K562 (cell line): ENCODE measurements at regions not wholly inside any gene's neighbourhood (a gene's known extent, or its start where the extent isn't known, plus 50 kb on each side); places are given as distances from the start of the nearest gene placed in this dataset.

ENCODE experiments used
- ATAC-seq: fragments of 200-7000 bp; cut with Tn5 transposase; 3 replicates; pipeline ENCODE4 v1.9.1; 2020; ENCODE audit warnings: moderate library complexity
- BruUV-seq: library from RNA; stranded (reverse); fragments of 400-500 nt; replicated peaks from 2 replicates; lab custom pipeline; 2021; lab: Mats Ljungman, UMichigan
- CTCF ChIA-PET: fragments of 300-600 bp; formaldehyde crosslinking; extraction: SDS; loops from one replicate; lab custom pipeline; 2021; ENCODE audit warnings: low intra/inter-chr PET ratio; lab: Yijun Ruan, JAX
- POLR2A ChIA-PET: fragments of 300-600, 350-650 bp; sonication (Branson Sonifier 250); formaldehyde crosslinking; extraction: SDS; loops from one replicate; lab custom pipeline; 2021; ENCODE audit warnings: antibody characterized with exemption, inconsistent platforms; lab: Yijun Ruan, JAX
- DNase-seq, 4 experiments: peaks; one replicate each; pipeline versions ENCODE4 v3.0.0 to v3.0.0-alpha.2; 2011 to 2018; ENCODE audit warnings: low spot score in 3 of 4, mixed read lengths in 3 of 4; ENCODE audit errors: extremely low read depth in 1 of 4
- FAIRE-seq: peaks from 2 replicates; lab custom pipeline; 2011; peaks lifted over from hg19 to GRCh38; lab: Jason Lieb, UNC
- H2AFZ ChIP-seq: 2 replicates; pipeline ENCODE4 v1.6.0; 2011; ENCODE audit warnings: low read depth, low read length, control low read depth, inconsistent platforms
- H3K27ac ChIP-seq: fragments of 200-600 bp; 3 replicates; pipeline ENCODE4 v1.8.0; 2011; ENCODE audit warnings: low read depth, mild to moderate bottlenecking, control low read depth, inconsistent platforms, low read length, moderate library complexity, mixed read lengths; ENCODE audit errors: extremely low read depth
- H3K27me3 ChIP-seq, 2 experiments: fragments of 300-600 bp in 1 of 2; 2 replicates in 1 of 2; 3 replicates in 1 of 2; pipeline versions ENCODE4 v1.6.0 to v1.8.0; 2011; ENCODE audit warnings: inconsistent platforms in 2 of 2, low read length in 2 of 2, mild to moderate bottlenecking in 1 of 2, mixed read lengths in 1 of 2, moderate library complexity in 1 of 2; ENCODE audit not compliant: control insufficient read depth in 2 of 2, insufficient read depth in 2 of 2
- H3K36me3 ChIP-seq: fragments of 300-600 bp; 3 replicates; pipeline ENCODE4 v1.8.0; 2011; ENCODE audit warnings: mild to moderate bottlenecking, low read length, inconsistent platforms; ENCODE audit not compliant: control insufficient read depth, insufficient read depth
- H3K4me1 ChIP-seq, 2 experiments: fragments of 200-600 bp in 1 of 2; replicated peaks in 1 of 2; 2 replicates in 1 of 2; 3 replicates in 1 of 2; pipeline versions ENCODE4 v1.5.1 to v1.8.0; 2011; ENCODE audit warnings: inconsistent platforms in 2 of 2, low read length in 2 of 2, mild to moderate bottlenecking in 1 of 2, mixed read lengths in 1 of 2, moderate library complexity in 1 of 2; ENCODE audit not compliant: control insufficient read depth in 2 of 2, insufficient read depth in 2 of 2
- H3K4me2 ChIP-seq: 2 replicates; pipeline ENCODE4 v1.6.1; 2011; ENCODE audit warnings: low read length, control low read depth, inconsistent platforms, mixed read lengths; ENCODE audit not compliant: insufficient read depth
- H3K4me3 ChIP-seq: fragments of 200-600 bp; sonication (generic), shearing (Covaris generic); 2 replicates; pipeline ENCODE4 v1.5.1; 2016; ENCODE audit warnings: control low read depth, inconsistent platforms
- H3K79me2 ChIP-seq: fragments of 200-600 bp; 3 replicates; pipeline ENCODE4 v1.8.0; 2011; ENCODE audit warnings: low read length, inconsistent platforms; ENCODE audit not compliant: control insufficient read depth, insufficient read depth
- H3K9ac ChIP-seq, 2 experiments: 2 replicates each; pipeline versions ENCODE4 v1.6.0 to v1.6.1; 2011; ENCODE audit warnings: low read depth in 2 of 2, low read length in 2 of 2, control low read depth in 1 of 2, inconsistent platforms in 1 of 2, mild to moderate bottlenecking in 1 of 2, mixed read lengths in 1 of 2; ENCODE audit not compliant: insufficient read depth in 1 of 2
- H3K9me1 ChIP-seq: one replicate; pipeline ENCODE4 v1.6.0; 2011; ENCODE audit warnings: inconsistent platforms, mild to moderate bottlenecking, low read length, moderate library complexity; ENCODE audit not compliant: control insufficient read depth, insufficient read depth
- H3K9me3 ChIP-seq: replicated peaks from 2 replicates; pipeline ENCODE4 v1.5.1; 2011; ENCODE audit warnings: low read depth, low read length, inconsistent platforms; ENCODE audit not compliant: control insufficient read depth, insufficient read depth
- H4K20me1 ChIP-seq: replicated peaks from 2 replicates; pipeline ENCODE4 v1.6.1; 2011; ENCODE audit warnings: low read length, inconsistent platforms, mixed read lengths; ENCODE audit not compliant: control insufficient read depth, insufficient read depth
- ARID2 ChIP-seq: fragments of 450-650 bp; IDR thresholded peaks from 2 replicates; pipeline ENCODE4 v1.6.1; 2017; ENCODE audit warnings: antibody characterized with exemption, mild to moderate bottlenecking
- CSDE1 ChIP-seq, 2 experiments: fragments of 450-650 bp; IDR thresholded peaks; 2 replicates each; pipeline ENCODE4 v1.6.1; 2016; ENCODE audit warnings: mild to moderate bottlenecking in 1 of 2
- E2F4 ChIP-seq: sonication (generic); formaldehyde crosslinking; IDR thresholded peaks from 2 replicates; pipeline ENCODE4 v1.8.0; 2022; ENCODE audit warnings: mild to moderate bottlenecking, low read depth, missing genetic modification reagents
- E2F8 ChIP-seq: fragments of 450-650 bp; IDR thresholded peaks from 2 replicates; pipeline ENCODE4 v1.7.1; 2018; ENCODE audit warnings: mild to moderate bottlenecking, low read depth; ENCODE audit not compliant: partially characterized antibody
- EHMT2 ChIP-seq: fragments of 450-650 bp; IDR thresholded peaks from 2 replicates; pipeline ENCODE4 v1.6.1; 2018; ENCODE audit warnings: antibody characterized with exemption
- ESRRA ChIP-seq: fragments of 450-650 bp; IDR thresholded peaks from 2 replicates; pipeline ENCODE4 v1.6.1; 2014; ENCODE audit warnings: low read depth, mild to moderate bottlenecking, moderate library complexity, borderline replicate concordance
- KAT7 ChIP-seq: sonication (generic); formaldehyde crosslinking; IDR thresholded peaks from 2 replicates; pipeline ENCODE4 v1.8.0; 2022; ENCODE audit warnings: missing genetic modification reagents, mild to moderate bottlenecking, borderline replicate concordance
- NFATC3 ChIP-seq: fragments of 450-650 bp; IDR thresholded peaks from 2 replicates; pipeline ENCODE4 v1.6.1; 2017; ENCODE audit warnings: mild to moderate bottlenecking
- SPI1 ChIP-seq: IDR thresholded peaks from 2 replicates; pipeline ENCODE4 v1.6.1; 2011; ENCODE audit warnings: low read depth, low read length, control low read depth, borderline replicate concordance
- ZNF217 ChIP-seq: sonication (generic); formaldehyde crosslinking; IDR thresholded peaks from 2 replicates; pipeline ENCODE4 v1.8.0; 2022; ENCODE audit warnings: mild to moderate bottlenecking, missing genetic modification reagents
- ZNF511 ChIP-seq: sonication (generic); formaldehyde crosslinking; IDR thresholded peaks from 2 replicates; pipeline ENCODE4 v1.8.0; 2022; ENCODE audit warnings: mild to moderate bottlenecking, missing genetic modification reagents
- ZZZ3 ChIP-seq: fragments of 450-650 bp; IDR thresholded peaks from 2 replicates; pipeline ENCODE4 v1.6.1; 2016; ENCODE audit warnings: antibody characterized with exemption, mild to moderate bottlenecking, moderate library complexity
- WGBS: fragments of 100-300 bp; shearing (Covaris generic); methylation state at CpG from one replicate; pipeline ENCODE4 v1.1.6; 2016; ENCODE audit warnings: low coverage, mixed read lengths; ENCODE audit not compliant: insufficient coverage; ENCODE audit errors: missing lambda C conversion rate; 5-methylcytosine and 5-hydroxymethylcytosine counted together
- in situ Hi-C: fragments of 300-500 bp; cut with MboI; formaldehyde crosslinking; loops from 4 replicates; pipeline ENCODE4 v1.15.0; 2018; ENCODE audit warnings: inconsistent platforms, mixed read lengths
- intact Hi-C: fragments of 100-400 bp; cut with micrococcal nuclease; formaldehyde crosslinking; loops from 2 replicates; pipeline ENCODE4 v1.14.2; 2022

GRCh38 chr10:108757946-108758345, 1165.4 kb downstream of the XPNPEP1 start:
- H3K9me1 ChIP-seq = no peaks in the 10 kb centered on the region
- ATAC-seq (no peak), FAIRE-seq (no peak), DNase-seq (no peak)
- H3K4me3 ChIP-seq = no peak overlapping the region
- H3K9ac ChIP-seq = no peak overlapping the region
- no peak overlapping the region for H2AFZ ChIP-seq
- H3K9me3 ChIP-seq = no peaks in the 10 kb centered on the region
- intact Hi-C loops (no loop called here), in situ Hi-C loops (no loop called here)
- no peaks in the 10 kb centered on the region for H4K20me1 ChIP-seq
- ChIA-PET CTCF (no interaction called here), POLR2A (no interaction called here)
- no peaks in the 10 kb centered on the region for H3K36me3 ChIP-seq
- no CpG with 5 or more reads among the region's 1 CpG for WGBS
- H3K27ac ChIP-seq = no peak overlapping the region
- H3K4me2 ChIP-seq = no peak overlapping the region
- no TSS peak for BruUV-seq
- no peaks in the 10 kb centered on the region for H3K27me3 ChIP-seq
- TF ChIP-seq E2F4 (no peak), ESRRA (no peak), ZNF217 (CRISPR knock-in tag) (no peak), EHMT2 (no peak), NFATC3 (no peak), SPI1 (no peak), ZZZ3 (no peak), CSDE1 (IDR thresholded peaks at IDR 0.05) (no peak), ZNF511 (CRISPR knock-in tag) (no peak), KAT7 (CRISPR knock-in tag) (no peak), ARID2 (no peak), E2F8 (no peak)
- H3K4me1 ChIP-seq = no peaks in the 10 kb centered on the region
- H3K79me2 ChIP-seq = no peaks in the 10 kb centered on the region
